HG03103 (cell line): ENCODE measurements at regions not wholly inside any gene's neighbourhood (a gene's known extent, or its start where the extent isn't known, plus 50 kb on each side); places are given as distances from the start of the nearest gene placed in this dataset.
"Not testable (repeated sequence)": the region's sequence is repeated elsewhere in the genome, so short reads cannot be mapped to it uniquely, and the experiment has no call there.

Experiments used
- ATAC-seq: cut with Tn5 transposase; IDR thresholded peaks from one replicate; pipeline ENCODE4 v1.9.1; 2021; ENCODE audit warnings: low read depth; ENCODE audit not compliant: unreplicated experiment

- ATAC-seq: peak; percentile 97
Observed at GRCh38 chr1:113185463-113186104, 112.6 kb downstream of the LRIG2 start.

GRCh38 chr1:113190078-113190477 is 117.1 kb downstream of the LRIG2 start:
- no peak for ATAC-seq

GRCh38 chr1:113190930-113191329 is 117.9 kb downstream of the LRIG2 start:
- no peak for ATAC-seq

GRCh38 chr1:113191579-113192076 is 118.6 kb downstream of the LRIG2 start:
- ATAC-seq: peak; percentile 78

GRCh38 chr1:113192242-113192641 is 119.2 kb downstream of the LRIG2 start:
- ATAC-seq: peak; percentile 28

- no peak for ATAC-seq
Observed at GRCh38 chr1:113192980-113193379, 120.0 kb downstream of the LRIG2 start.

- ATAC-seq: no peak
Observed at GRCh38 chr1:113194846-113195830, 122.1 kb downstream of the LRIG2 start.

GRCh38 chr1:113197719-113198330 is 124.8 kb downstream of the LRIG2 start:
- no peak for ATAC-seq

GRCh38 chr1:113198806-113199205 is 125.8 kb downstream of the LRIG2 start:
- ATAC-seq: no peak

GRCh38 chr1:113199760-113200455 is 126.9 kb downstream of the LRIG2 start:
- ATAC-seq: no peak

- ATAC-seq: no peak
Observed at GRCh38 chr1:113201560-113201959, 128.6 kb downstream of the LRIG2 start.

GRCh38 chr1:113205980-113206766 is 133.2 kb downstream of the LRIG2 start:
- no peak for ATAC-seq

- ATAC-seq: no peak
Observed at GRCh38 chr1:113207019-113207418, 134.0 kb downstream of the LRIG2 start.

GRCh38 chr1:113207457-113207856 is 134.5 kb downstream of the LRIG2 start:
- ATAC-seq: no peak

GRCh38 chr1:113208425-113208824 is 135.4 kb downstream of the LRIG2 start:
- ATAC-seq: not testable (repeated sequence)

GRCh38 chr1:113210248-113210647 is 137.2 kb downstream of the LRIG2 start:
- no peak for ATAC-seq

GRCh38 chr1:113211467-113211866 is 138.5 kb downstream of the LRIG2 start:
- no peak for ATAC-seq

GRCh38 chr1:113215015-113215414 is 142.0 kb downstream of the LRIG2 start:
- ATAC-seq: no peak

GRCh38 chr1:113216664-113217063 is 143.7 kb downstream of the LRIG2 start:
- no peak for ATAC-seq
